Pancreas (tissue), 10 donors: ENCODE measurements at regions not wholly inside any gene's neighbourhood (a gene's known extent, or its start where the extent isn't known, plus 50 kb on each side); places are given as distances from the start of the nearest gene placed in this dataset.

Source experiments
- ATAC-seq, 4 donors: fragments of 200-7000 bp; cut with Tn5 transposase; one replicate each; pipeline versions ENCODE4 v1.8.0 to v1.9.1; 2020; ENCODE audit warnings: mild to moderate bottlenecking in 4 of 4, moderate library complexity in 4 of 4
- DNase-seq, 6 donors: peaks; one replicate each; pipeline ENCODE4 v3.0.0-alpha.2; 2020
- FAIRE-seq: peaks from 2 replicates; lab custom pipeline; 2012; peaks lifted over from hg19 to GRCh38; lab: Jason Lieb, UNC
- H3K27ac ChIP-seq, 4 donors: fragments of 200-600 bp; sonication (generic); 1 replicate in 3 of 4; 2 replicates in 1 of 4; pipeline versions ENCODE4 v1.5.0 to v1.8.0; 2020
- H3K27me3 ChIP-seq, 4 donors: fragments of 200-600 bp; one replicate each; pipeline ENCODE4 v1.8.0; 2021
- H3K36me3 ChIP-seq, 3 donors: fragments of 200-600 bp; sonication (generic) in 1 of 3; one replicate each; pipeline versions ENCODE4 v1.5.0 to v1.8.0; 2020 to 2021
- H3K4me1 ChIP-seq, 3 donors: fragments of 200-600 bp; one replicate each; pipeline ENCODE4 v1.8.0; 2021
- H3K4me3 ChIP-seq, 4 donors: fragments of 200-600 bp; sonication (generic) in 2 of 4; one replicate each; pipeline versions ENCODE4 v1.5.0 to v1.8.0; 2020 to 2021
- H3K9me3 ChIP-seq, 4 donors: fragments of 200-600 bp; one replicate each; pipeline ENCODE4 v1.8.0; 2021
- CTCF ChIP-seq, 4 donors: fragments of 200-600 bp; sonication (generic) in 3 of 4; IDR thresholded peaks; one replicate each; pipeline versions ENCODE4 v1.5.0 to v1.8.0; 2021; ENCODE audit warnings: antibody characterized with exemption in 4 of 4
- WGBS, 2 donors: extraction: QIAGEN DNeasy Blood & Tissue Kit; methylation state at CpG; one replicate each; pipeline ENCODE4 v1.1.7; 2013; 5-methylcytosine and 5-hydroxymethylcytosine counted together
- intact Hi-C, 3 donors: fragments of 100-400 bp; cut with DNase I; formaldehyde crosslinking; loops; one replicate each; pipeline versions ENCODE4 v1.11.1 to v1.14.2; 2022
- donor health status: healthy with polysubstance abuse.
- donor health status: DM: no; HTN: no; CAD: no; lungs with moderate emphysema.
- donor health status: DM: no; HTN: no; CAD: no.
- donor health status: control.
- donor health status: control.
- donor health status: Bipolar disorder and iron deficiency.
- donor health status: DM: yes; HTN: yes; CAD: no.
- donor health status: DM: no; HTN: no; CAD: no.
- donor health status: DM: no; HTN: no; CAD: no.
- donor health status: DM: yes; HTN: yes; CAD: no.

GRCh38 chr12:60399064-60399463 is 803.2 kb downstream of the SLC16A7 start:
- DNase-seq (no peak), ATAC-seq (no peak), FAIRE-seq (no peak)
- Histone ChIP-seq H3K27me3 (no peaks in the 10 kb centered on the region), H3K36me3 (no peaks in the 10 kb centered on the region), H3K9me3 (no peaks in the 10 kb centered on the region), H3K27ac (no peak overlapping the region), H3K4me3 (no peak overlapping the region), H3K4me1 (no peaks in the 10 kb centered on the region)
- intact Hi-C loops: no loop called here
- WGBS, 2 donors: 91 to 94% methylated on average over 5 of the region's 5 CpGs
- no peak for TF ChIP-seq CTCF (IDR thresholded peaks at IDR 0.05)

GRCh38 chr12:60402996-60403395 is 807.2 kb downstream of the SLC16A7 start:
- no peak for DNase-seq
- H3K4me3 ChIP-seq: no peak overlapping the region
- intact Hi-C loops: no loop called here
- H3K27me3 ChIP-seq: no peaks in the 10 kb centered on the region
- no peak overlapping the region for H3K27ac ChIP-seq
- H3K4me1 ChIP-seq: no peaks in the 10 kb centered on the region
- FAIRE-seq: no peak
- WGBS, 2 donors: 66 to 74% methylated on average over 3 of the region's 3 CpGs
- ATAC-seq: no peak
- TF ChIP-seq CTCF (IDR thresholded peaks at IDR 0.05): no peak
- no peaks in the 10 kb centered on the region for H3K9me3 ChIP-seq
- H3K36me3 ChIP-seq: no peaks in the 10 kb centered on the region

GRCh38 chr12:60415351-60415750 is 819.5 kb downstream of the SLC16A7 start:
- H3K4me1 ChIP-seq: no peaks in the 10 kb centered on the region
- ATAC-seq: no peak
- H3K27me3 ChIP-seq: no peaks in the 10 kb centered on the region
- no peak overlapping the region for H3K4me3 ChIP-seq
- H3K9me3 ChIP-seq: no peaks in the 10 kb centered on the region
- no peaks in the 10 kb centered on the region for H3K36me3 ChIP-seq
- WGBS, 2 donors: 80 to 86% methylated on average over 1 of the region's 1 CpG
- DNase-seq: no peak
- intact Hi-C loops: no loop called here
- no peak overlapping the region for H3K27ac ChIP-seq
- no peak for TF ChIP-seq CTCF (IDR thresholded peaks at IDR 0.05)
- no peak for FAIRE-seq

- H3K36me3 ChIP-seq: no peaks in the 10 kb centered on the region
- TF ChIP-seq CTCF (IDR thresholded peaks at IDR 0.05): no peak
- H3K27ac ChIP-seq: no peak overlapping the region
- no peak overlapping the region for H3K4me3 ChIP-seq
- no peaks in the 10 kb centered on the region for H3K4me1 ChIP-seq
- DNase-seq (no peak), FAIRE-seq (no peak), ATAC-seq (no peak)
- no peaks in the 10 kb centered on the region for H3K27me3 ChIP-seq
- no peaks in the 10 kb centered on the region for H3K9me3 ChIP-seq
- 45 to 64% methylated on average over 2 of the region's 2 CpGs for WGBS, 2 donors
- intact Hi-C loops: no loop called here
These were observed 824.2 kb downstream of the SLC16A7 start for GRCh38 chr12:60419986-60420385.

- H3K27ac ChIP-seq: no peak overlapping the region
- no peak for FAIRE-seq
- TF ChIP-seq CTCF (IDR thresholded peaks at IDR 0.05): no peak
- no peak overlapping the region for H3K4me3 ChIP-seq
- WGBS, 2 donors: 96 to 97% methylated on average over 1 of the region's 1 CpG
- no peaks in the 10 kb centered on the region for H3K27me3 ChIP-seq
- intact Hi-C loops: no loop called here
- ATAC-seq: no peak
- no peaks in the 10 kb centered on the region for H3K9me3 ChIP-seq
- H3K4me1 ChIP-seq: no peaks in the 10 kb centered on the region
- DNase-seq: no peak
- H3K36me3 ChIP-seq: no peaks in the 10 kb centered on the region
These were observed 825.9 kb downstream of the SLC16A7 start for GRCh38 chr12:60421741-60422140.
